Cerebellar nuclear complex (tissue), 1 donor: ENCODE measurements at regions not wholly inside any gene's neighbourhood (a gene's known extent, or its start where the extent isn't known, plus 50 kb on each side); places are given as distances from the start of the nearest gene placed in this dataset.

ENCODE experiments used
- DNase-seq, 2 experiments: peaks; one replicate each; lab custom pipeline; 2025; lab: John Stamatoyannopoulos, UW

GRCh38 chr11:122346006-122346405 lies 230.0 kb upstream of the BLID start:
- no peak for DNase-seq

DNA sequence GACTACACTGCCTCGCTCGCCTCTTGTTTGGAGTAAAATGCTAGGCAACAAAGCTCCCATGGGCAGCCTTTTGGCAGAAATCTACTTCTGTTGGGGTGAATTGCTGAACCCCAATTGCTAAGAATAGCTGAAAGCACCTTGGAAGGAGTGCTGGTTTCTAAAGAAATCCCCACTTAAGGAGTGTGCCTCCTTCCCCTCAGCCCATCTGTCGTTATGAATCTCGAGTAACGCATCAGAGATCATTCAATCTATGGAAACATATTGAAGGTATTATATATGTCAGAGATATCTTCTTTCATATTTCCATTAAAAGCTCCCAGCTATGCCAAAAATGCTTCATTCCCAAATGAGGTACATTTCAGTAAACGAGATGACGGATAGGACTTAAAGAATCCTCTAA lies 229.6 kb upstream of the BLID start:
- no peak for DNase-seq

GRCh38 chr11:122344215-122344614 lies 228.2 kb upstream of the BLID start:
- DNase-seq = no peak

DNA sequence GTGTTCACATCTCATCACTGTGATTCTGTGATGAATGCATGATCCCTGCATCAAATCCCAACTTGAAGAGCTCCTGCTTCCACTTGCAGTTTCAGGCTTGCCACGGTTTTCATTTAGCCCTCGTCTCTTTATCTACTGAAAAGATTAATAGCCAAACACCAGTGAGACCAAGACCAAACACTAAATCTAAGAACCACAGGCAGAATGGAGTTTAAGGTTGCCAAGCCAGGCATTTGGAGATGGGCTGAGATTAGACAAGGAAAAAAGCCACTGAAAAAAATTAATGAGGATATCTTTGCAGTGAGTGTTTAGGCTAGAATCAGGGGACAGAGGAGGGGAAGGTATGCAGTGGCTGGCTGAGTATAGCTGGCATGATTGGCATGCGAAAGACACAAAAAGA lies 227.2 kb upstream of the BLID start:
- no peak for DNase-seq

GRCh38 chr11:122342089-122342744 lies 226.2 kb upstream of the BLID start:
- DNase-seq = no peak

DNA sequence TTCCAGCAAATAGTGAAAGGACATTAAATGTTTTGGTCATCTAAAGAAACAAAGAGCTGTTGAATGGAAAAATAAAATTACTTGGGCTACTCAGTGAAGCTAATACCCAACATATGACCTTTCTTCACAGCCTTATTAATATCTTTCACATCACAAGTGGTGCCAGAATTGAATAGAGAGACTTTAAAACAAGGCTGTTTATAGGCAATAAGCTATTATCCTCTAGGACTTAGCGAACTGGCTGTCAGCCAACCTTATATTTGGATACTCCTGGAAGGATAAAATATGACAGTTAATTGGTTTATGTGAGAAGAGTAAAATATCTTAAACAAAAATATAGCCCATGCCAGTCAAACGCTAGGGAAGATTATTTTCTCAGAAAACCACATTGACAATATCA lies 225.5 kb upstream of the BLID start:
- DNase-seq = no peak

- DNase-seq = no peak
Observed at GRCh38 chr11:122340607-122341290, 224.7 kb upstream of the BLID start.

DNA sequence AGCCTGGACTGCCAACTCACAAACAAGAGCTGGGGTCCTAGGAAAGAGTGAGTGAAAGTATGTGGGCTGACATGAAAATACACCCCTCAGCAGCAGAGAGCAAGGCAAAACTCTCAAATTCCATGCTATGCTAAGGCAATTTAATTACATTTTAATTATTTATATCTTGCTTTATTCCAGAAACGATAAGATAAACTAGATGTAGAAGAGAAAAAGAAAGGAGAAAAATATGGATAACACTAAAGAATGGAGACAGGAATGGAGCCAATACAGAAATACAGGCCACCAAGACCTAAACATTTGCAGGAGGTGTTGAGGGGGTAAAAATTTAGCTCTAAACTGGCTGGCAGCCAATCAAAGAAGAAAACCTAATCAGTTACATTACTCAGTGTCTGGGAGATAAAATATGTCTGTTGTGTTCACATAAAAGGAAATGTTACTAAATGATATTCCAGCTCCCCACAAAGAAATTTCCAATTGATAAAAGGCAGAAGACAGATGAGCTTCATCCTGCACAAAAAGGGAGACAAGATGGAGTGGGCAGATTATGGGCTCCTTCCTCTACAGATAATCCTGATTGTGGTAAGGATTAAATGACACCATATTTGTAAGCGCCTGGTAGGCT lies 223.5 kb upstream of the BLID start:
- no peak for DNase-seq

- no peak for DNase-seq
Observed at GRCh38 chr11:122337704-122338103, 221.7 kb upstream of the BLID start.

DNA sequence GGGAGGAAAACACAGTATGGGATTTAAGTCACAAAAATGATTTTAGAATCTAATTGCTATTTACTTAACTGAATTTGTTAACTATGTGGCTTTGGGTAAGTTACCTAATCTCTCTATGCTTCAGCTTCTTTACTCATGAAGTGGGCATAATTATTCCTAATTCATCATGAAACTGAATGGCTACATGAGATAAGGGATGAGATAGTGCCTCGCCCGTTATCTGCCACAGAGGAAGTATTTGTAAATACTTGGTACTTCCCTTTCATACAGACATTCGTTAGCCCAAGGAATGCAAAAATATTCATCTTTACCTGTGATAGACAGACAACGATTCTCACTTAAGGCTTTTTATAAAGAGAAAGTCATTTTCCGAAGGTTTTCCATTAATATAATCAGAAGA lies 221.2 kb upstream of the BLID start:
- no peak for DNase-seq

DNA sequence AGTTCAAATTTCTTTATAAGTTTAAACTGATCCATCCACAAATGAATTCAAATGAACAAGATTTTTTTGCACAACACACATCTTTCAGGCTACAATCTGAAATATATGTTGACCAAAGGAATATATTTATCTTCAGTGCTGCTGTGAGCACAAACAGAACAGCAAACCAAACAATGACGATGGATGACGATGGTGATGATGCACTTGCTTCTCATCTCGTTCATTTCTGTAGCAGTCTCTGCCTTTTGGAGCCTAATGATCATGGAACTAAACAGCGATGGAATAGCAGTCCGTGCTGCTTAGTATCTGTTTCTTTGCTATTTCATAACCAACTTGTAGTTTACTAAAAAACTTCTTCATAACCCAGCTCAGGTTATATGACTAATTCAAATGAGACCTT lies 220.7 kb upstream of the BLID start:
- DNase-seq = no peak

- no peak for DNase-seq
Observed at GRCh38 chr11:122334546-122335339, 218.7 kb upstream of the BLID start.

DNA sequence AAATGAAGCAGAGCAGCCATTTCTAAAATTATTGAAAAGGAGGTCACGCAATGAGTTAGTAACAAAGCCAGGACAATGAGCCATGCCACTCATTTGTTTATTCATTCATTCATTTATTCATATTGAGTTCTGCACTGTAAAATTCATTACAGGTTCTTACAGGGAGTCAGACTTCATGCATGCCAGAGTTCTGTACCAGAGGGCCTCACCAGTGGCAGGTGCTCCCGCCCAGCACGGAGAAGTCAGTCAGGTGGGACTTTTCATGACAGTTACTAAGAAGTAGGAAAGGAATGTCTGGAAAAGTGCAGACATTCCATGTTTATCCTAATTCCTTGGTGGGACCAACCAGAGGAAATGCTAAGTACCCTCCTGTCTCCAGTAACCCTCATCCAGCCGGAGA lies 217.5 kb upstream of the BLID start:
- DNase-seq = no peak

- DNase-seq = no peak
Observed at GRCh38 chr11:122331079-122331478, 215.1 kb upstream of the BLID start.

GRCh38 chr11:122330279-122330965 lies 214.4 kb upstream of the BLID start:
- no peak for DNase-seq

- no peak for DNase-seq
Observed at GRCh38 chr11:122327528-122327927, 211.5 kb upstream of the BLID start.

DNA sequence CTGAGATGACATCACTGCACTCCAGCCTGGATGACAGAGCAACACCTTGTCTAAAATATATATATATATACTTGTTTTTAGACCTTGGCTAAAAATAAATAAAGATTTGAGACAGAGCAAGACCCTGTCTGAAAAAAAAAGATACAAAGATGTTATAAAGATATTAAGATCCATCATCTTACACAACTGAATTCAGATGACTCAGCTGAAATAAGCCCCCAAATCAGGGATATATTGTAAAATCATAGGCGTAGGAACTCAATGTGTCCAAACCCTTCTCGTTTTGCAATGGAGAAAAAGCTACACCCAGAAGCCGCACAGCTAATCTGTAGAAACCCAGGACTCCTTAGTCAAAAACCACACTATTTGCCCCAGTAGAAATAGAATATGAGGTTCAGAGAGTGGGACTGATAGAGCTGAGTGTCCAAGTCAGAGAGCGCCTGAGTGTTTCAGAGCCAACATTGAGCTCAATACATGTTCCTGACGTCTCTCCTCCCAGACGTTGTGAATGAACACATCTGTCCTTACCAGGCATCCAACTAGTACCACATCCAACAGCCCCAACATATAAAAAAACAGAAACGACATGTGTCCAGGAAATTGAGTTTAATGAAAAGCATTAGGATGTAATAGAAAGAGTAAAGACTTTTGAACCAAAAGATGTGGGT lies 207.9 kb upstream of the BLID start:
- DNase-seq = no peak

DNA sequence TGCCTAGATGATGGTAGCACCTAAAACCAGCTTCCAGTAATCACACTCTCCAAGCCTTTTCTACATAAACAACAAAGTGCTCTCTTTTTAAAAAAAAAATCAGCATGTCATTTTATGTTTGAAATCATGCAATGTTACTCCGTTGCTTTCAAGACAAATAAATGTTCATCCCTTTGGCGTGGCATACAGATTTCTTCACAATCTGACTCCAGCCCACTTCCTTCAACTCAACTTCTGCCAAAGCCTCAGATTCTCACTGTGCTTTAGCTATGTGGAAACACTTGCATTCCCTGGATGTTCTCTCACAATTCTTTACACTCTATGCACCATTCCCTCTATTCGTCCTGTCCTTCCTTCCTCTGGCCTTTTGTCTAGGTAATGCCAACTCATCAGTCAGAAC lies 206.3 kb upstream of the BLID start:
- DNase-seq = no peak

- no peak for DNase-seq
Observed at GRCh38 chr11:122320671-122321070, 204.7 kb upstream of the BLID start.

GRCh38 chr11:122319691-122320620 lies 203.9 kb upstream of the BLID start:
- DNase-seq = no peak
